ENCODE measurements at regions not wholly inside any gene's neighbourhood (a gene's known extent, or its start where the extent isn't known, plus 50 kb on each side); places are given as distances from the start of the nearest gene placed in this dataset.

- no peak for TF ChIP-seq CTCF (IDR thresholded peaks at IDR 0.05)
- no peak for TF ChIP-seq POLR2A (IDR thresholded peaks at IDR 0.05)
These were observed 508.5 kb upstream of the ZNF717 start for GRCh38 chr3:76293856-76294255.

Measured in Peyer's patch (tissue), 4 donors.